Osteoblast (primary cell): ENCODE measurements at regions not wholly inside any gene's neighbourhood (a gene's known extent, or its start where the extent isn't known, plus 50 kb on each side); places are given as distances from the start of the nearest gene placed in this dataset.
A peak's percentile ranks its signal among the peaks of the same experiment; 100 is the strongest.

Experiments used
- DNase-seq: peaks from one replicate; pipeline ENCODE4 v3.0.0; 2011; ENCODE audit warnings: low spot score, mixed read lengths; ENCODE audit not compliant: insufficient read length; ENCODE audit errors: missing footprints
- H2AFZ ChIP-seq: 2 replicates; pipeline ENCODE4 v1.6.0; 2011; ENCODE audit warnings: mild to moderate bottlenecking, low read length
- H3K27ac ChIP-seq: 2 replicates; pipeline ENCODE4 v1.5.1; 2011; ENCODE audit warnings: mild to moderate bottlenecking, low read depth, low read length, moderate library complexity
- H3K27me3 ChIP-seq: 2 replicates; pipeline ENCODE4 v1.6.0; 2012; ENCODE audit warnings: mild to moderate bottlenecking, control low read depth, inconsistent platforms, low read length, moderate library complexity; ENCODE audit not compliant: insufficient read depth
- H3K36me3 ChIP-seq: 2 replicates; pipeline ENCODE4 v1.5.1; 2011; ENCODE audit warnings: mild to moderate bottlenecking, low read length, control low read depth, moderate library complexity; ENCODE audit not compliant: insufficient read depth
- H3K4me1 ChIP-seq: 2 replicates; pipeline ENCODE4 v1.5.1; 2011; ENCODE audit warnings: mild to moderate bottlenecking, low read length, control low read depth, moderate library complexity; ENCODE audit not compliant: insufficient read depth
- H3K4me2 ChIP-seq: 2 replicates; pipeline ENCODE4 v1.6.0; 2011; ENCODE audit warnings: mild to moderate bottlenecking, low read length; ENCODE audit not compliant: insufficient read depth
- H3K4me3 ChIP-seq: fragments of 200-600 bp; sonication (generic); 3 replicates; pipeline ENCODE4 v1.5.1; 2012; ENCODE audit warnings: mild to moderate bottlenecking, low read length, inconsistent platforms; ENCODE audit not compliant: insufficient read depth
- H3K79me2 ChIP-seq: 2 replicates; pipeline ENCODE4 v1.6.0; 2012; ENCODE audit warnings: mild to moderate bottlenecking, low read length, control low read depth, inconsistent platforms; ENCODE audit not compliant: insufficient read depth
- H3K9me3 ChIP-seq: 2 replicates; pipeline ENCODE4 v1.5.1; 2011; ENCODE audit warnings: low read depth, low read length, control low read depth
- H4K20me1 ChIP-seq: 2 replicates; pipeline ENCODE4 v1.6.0; 2012; ENCODE audit warnings: mild to moderate bottlenecking, low read length, control low read depth; ENCODE audit not compliant: insufficient read depth
- TF ChIP-seq, protein P1 (sequence below): IDR thresholded peaks from 2 replicates; pipeline ENCODE4 v1.5.1; 2011; ENCODE audit warnings: mild to moderate bottlenecking, low read depth, low read length, moderate library complexity; ENCODE audit errors: extremely low read depth

DNA sequence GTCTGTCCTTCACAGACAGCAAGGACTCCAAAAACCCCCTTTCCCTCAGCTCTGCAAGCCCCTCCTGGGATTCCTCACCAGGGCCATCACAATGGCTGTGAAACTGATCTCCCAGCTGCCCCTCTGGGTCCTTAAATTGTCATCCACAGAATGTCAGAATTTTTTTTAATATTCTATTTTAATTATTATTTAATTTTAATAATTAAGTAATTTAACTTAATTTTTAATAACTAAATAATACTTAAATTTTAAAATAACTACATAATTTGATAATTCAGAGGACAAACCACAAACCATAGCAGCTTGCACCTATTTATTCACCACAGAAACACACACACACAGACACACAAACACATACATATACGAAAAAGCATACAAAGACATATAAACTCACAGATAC, 565.8 kb upstream of the COBL start:
- Histone ChIP-seq H3K36me3 (no peaks in the 10 kb centered on the region), H3K9me3 (peaks cover 4% of the 10 kb centered on the region), H2AFZ (no peak overlapping the region), H3K79me2 (no peaks in the 10 kb centered on the region), H3K4me3 (no peak overlapping the region), H3K4me2 (no peak overlapping the region), H3K27ac (no peak overlapping the region), H4K20me1 (no peaks in the 10 kb centered on the region), H3K4me1 (no peaks in the 10 kb centered on the region), H3K27me3 (no peaks in the 10 kb centered on the region)
- no peak for DNase-seq
- TF ChIP-seq, protein P1, sequence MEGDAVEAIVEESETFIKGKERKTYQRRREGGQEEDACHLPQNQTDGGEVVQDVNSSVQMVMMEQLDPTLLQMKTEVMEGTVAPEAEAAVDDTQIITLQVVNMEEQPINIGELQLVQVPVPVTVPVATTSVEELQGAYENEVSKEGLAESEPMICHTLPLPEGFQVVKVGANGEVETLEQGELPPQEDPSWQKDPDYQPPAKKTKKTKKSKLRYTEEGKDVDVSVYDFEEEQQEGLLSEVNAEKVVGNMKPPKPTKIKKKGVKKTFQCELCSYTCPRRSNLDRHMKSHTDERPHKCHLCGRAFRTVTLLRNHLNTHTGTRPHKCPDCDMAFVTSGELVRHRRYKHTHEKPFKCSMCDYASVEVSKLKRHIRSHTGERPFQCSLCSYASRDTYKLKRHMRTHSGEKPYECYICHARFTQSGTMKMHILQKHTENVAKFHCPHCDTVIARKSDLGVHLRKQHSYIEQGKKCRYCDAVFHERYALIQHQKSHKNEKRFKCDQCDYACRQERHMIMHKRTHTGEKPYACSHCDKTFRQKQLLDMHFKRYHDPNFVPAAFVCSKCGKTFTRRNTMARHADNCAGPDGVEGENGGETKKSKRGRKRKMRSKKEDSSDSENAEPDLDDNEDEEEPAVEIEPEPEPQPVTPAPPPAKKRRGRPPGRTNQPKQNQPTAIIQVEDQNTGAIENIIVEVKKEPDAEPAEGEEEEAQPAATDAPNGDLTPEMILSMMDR = no peak

DNA sequence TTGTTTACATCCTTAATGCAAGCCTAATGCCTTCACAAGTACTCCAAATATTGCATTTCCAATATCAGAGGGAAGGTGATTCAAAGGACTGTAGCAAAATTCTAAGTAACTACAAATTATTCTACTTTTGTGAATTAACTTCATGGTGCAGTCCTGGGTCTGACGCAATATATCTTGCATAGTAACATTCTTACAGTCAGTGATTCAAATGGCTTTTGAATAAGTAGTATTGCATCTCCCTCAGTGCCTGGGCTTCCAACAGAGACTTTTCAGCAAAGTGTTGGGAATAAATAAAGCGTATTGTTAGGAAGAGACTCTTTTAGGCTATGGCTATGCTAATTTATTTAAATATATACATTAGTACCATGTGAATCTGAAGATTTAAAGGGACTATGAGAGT, 564.7 kb upstream of the COBL start:
- no peak for DNase-seq
- no peak overlapping the region for H3K4me3 ChIP-seq
- H3K36me3 ChIP-seq = no peaks in the 10 kb centered on the region
- H4K20me1 ChIP-seq = no peaks in the 10 kb centered on the region
- no peaks in the 10 kb centered on the region for H3K4me1 ChIP-seq
- TF ChIP-seq, protein P1 = no peak
- H3K27ac ChIP-seq = no peak overlapping the region
- H2AFZ ChIP-seq = no peak overlapping the region
- H3K4me2 ChIP-seq = no peak overlapping the region
- no peaks in the 10 kb centered on the region for H3K27me3 ChIP-seq
- H3K79me2 ChIP-seq = no peaks in the 10 kb centered on the region
- peaks cover 6% of the 10 kb centered on the region for H3K9me3 ChIP-seq

- TF ChIP-seq, protein P1 = no peak
- H3K27ac ChIP-seq = no peak overlapping the region
- no peak for DNase-seq
- H3K4me1 ChIP-seq = no peaks in the 10 kb centered on the region
- H3K4me2 ChIP-seq = no peak overlapping the region
- no peak overlapping the region for H3K4me3 ChIP-seq
- H4K20me1 ChIP-seq = no peaks in the 10 kb centered on the region
- H3K9me3 ChIP-seq = peaks cover 6% of the 10 kb centered on the region
- no peaks in the 10 kb centered on the region for H3K36me3 ChIP-seq
- H3K27me3 ChIP-seq = no peaks in the 10 kb centered on the region
- H3K79me2 ChIP-seq = no peaks in the 10 kb centered on the region
- H2AFZ ChIP-seq = no peak overlapping the region
These were observed 562.3 kb upstream of the COBL start for GRCh38 chr7:51878865-51879264.

- H3K9me3 ChIP-seq = peaks cover 2% of the 10 kb centered on the region
These were observed 552.8 kb upstream of the COBL start for GRCh38 chr7:51869452-51869851.

More at GRCh38 chr7:51869452-51869851, 552.8 kb upstream of the COBL start:
- no peak overlapping the region for H3K4me3 ChIP-seq
- TF ChIP-seq, protein P1 = no peak
- no peaks in the 10 kb centered on the region for H3K27me3 ChIP-seq
- H3K36me3 ChIP-seq = no peaks in the 10 kb centered on the region
- H3K27ac ChIP-seq = no peak overlapping the region
- DNase-seq = peak; percentile 55
- H3K79me2 ChIP-seq = no peaks in the 10 kb centered on the region
- no peak overlapping the region for H2AFZ ChIP-seq
- H3K4me1 ChIP-seq = no peaks in the 10 kb centered on the region
- H4K20me1 ChIP-seq = no peaks in the 10 kb centered on the region
- no peak overlapping the region for H3K4me2 ChIP-seq
